ENCODE measurements at regions not wholly inside any gene's neighbourhood (a gene's known extent, or its start where the extent isn't known, plus 50 kb on each side); places are given as distances from the start of the nearest gene placed in this dataset.

DNA sequence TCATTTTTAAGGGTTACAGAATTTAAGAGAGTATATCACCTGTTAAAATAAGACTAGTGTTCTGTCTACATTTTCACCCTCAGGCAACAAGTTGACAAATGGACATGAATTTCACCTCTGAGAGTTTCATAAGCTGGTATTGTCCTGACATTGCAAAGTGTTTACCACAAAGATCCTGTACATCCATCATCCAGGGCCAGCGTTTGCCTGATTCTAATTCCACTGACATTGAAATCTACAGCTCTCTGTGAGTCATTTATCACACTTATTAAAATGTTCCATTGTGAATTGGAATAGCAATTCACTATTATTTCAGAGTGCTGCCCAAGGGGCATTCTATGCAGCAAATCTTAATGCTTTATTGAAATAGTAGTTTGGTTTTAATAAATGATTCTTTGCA lies 1499.4 kb upstream of the PCDH7 start:
- no peaks in the 10 kb centered on the region for H3K4me1 ChIP-seq (ENCODE audit: control insufficient read depth in 1 of 2, insufficient read depth in 2 of 2, low read depth in 1 of 2, low read length in 1 of 2)
- H3K4me3 ChIP-seq (ENCODE audit: low read depth in 2 of 2, low read length in 1 of 2), result no peak overlapping the region
- no peaks in the 10 kb centered on the region for H3K79me2 ChIP-seq (ENCODE audit: insufficient read depth)
- H2AFZ ChIP-seq (ENCODE audit: low read depth), result no peak overlapping the region
- WGBS (ENCODE audit: low lambda C conversion rate), result 0% methylated on average over 1 of the region's 1 CpG
- H3F3A ChIP-seq (replicated peaks; ENCODE audit: insufficient read depth), result no peaks in the 10 kb centered on the region
- DNase-seq, result no peak
- CTCF ChIA-PET, result no interaction called here
- no peaks in the 10 kb centered on the region for H3K9me3 ChIP-seq
- H3K36me3 ChIP-seq (replicated peaks in 1 of 2; ENCODE audit: control insufficient read depth in 1 of 2, insufficient read depth in 2 of 2, low read length in 1 of 2), result no peaks in the 10 kb centered on the region
- no peaks in the 10 kb centered on the region for H3K9me2 ChIP-seq
- H4K20me1 ChIP-seq (ENCODE audit: insufficient read depth), result no peaks in the 10 kb centered on the region
- no peak overlapping the region for H3K27ac ChIP-seq (ENCODE audit: low read depth in 2 of 2, low read length in 1 of 2)
- H3K9ac ChIP-seq, result no peak overlapping the region
- no peaks in the 10 kb centered on the region for H3K27me3 ChIP-seq (ENCODE audit: insufficient read depth)
- no peak overlapping the region for H3K4me2 ChIP-seq
- POLR2A ChIA-PET, result no interaction called here
- TF ChIP-seq SMC3 (IDR thresholded peaks at IDR 0.05; ENCODE audit: low read depth, low read length) (no peak), TAF1 (IDR thresholded peaks at IDR 0.05; ENCODE audit: borderline replicate concordance, low read depth, low read length) (no peak), CHD2 (IDR thresholded peaks at IDR 0.05; ENCODE audit: low read length, partially characterized antibody) (no peak), NRF1 (IDR thresholded peaks at IDR 0.05; ENCODE audit: low read depth, low read length) (no peak), TEAD4 (IDR thresholded peaks at IDR 0.05; ENCODE audit: borderline replicate concordance, insufficient read depth) (no peak), EZH2phosphoT487 (IDR thresholded peaks at IDR 0.05; ENCODE audit: borderline replicate concordance, low read depth) (no peak), YY1 (IDR thresholded peaks at IDR 0.05; ENCODE audit: low read depth) (no peak)
- TF ChIP-seq, protein P1, sequence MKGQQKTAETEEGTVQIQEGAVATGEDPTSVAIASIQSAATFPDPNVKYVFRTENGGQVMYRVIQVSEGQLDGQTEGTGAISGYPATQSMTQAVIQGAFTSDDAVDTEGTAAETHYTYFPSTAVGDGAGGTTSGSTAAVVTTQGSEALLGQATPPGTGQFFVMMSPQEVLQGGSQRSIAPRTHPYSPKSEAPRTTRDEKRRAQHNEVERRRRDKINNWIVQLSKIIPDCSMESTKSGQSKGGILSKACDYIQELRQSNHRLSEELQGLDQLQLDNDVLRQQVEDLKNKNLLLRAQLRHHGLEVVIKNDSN (IDR thresholded peaks at IDR 0.05; ENCODE audit: borderline replicate concordance, low read depth), result no peak
- TF ChIP-seq, protein P2, sequence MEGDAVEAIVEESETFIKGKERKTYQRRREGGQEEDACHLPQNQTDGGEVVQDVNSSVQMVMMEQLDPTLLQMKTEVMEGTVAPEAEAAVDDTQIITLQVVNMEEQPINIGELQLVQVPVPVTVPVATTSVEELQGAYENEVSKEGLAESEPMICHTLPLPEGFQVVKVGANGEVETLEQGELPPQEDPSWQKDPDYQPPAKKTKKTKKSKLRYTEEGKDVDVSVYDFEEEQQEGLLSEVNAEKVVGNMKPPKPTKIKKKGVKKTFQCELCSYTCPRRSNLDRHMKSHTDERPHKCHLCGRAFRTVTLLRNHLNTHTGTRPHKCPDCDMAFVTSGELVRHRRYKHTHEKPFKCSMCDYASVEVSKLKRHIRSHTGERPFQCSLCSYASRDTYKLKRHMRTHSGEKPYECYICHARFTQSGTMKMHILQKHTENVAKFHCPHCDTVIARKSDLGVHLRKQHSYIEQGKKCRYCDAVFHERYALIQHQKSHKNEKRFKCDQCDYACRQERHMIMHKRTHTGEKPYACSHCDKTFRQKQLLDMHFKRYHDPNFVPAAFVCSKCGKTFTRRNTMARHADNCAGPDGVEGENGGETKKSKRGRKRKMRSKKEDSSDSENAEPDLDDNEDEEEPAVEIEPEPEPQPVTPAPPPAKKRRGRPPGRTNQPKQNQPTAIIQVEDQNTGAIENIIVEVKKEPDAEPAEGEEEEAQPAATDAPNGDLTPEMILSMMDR (IDR thresholded peaks at IDR 0.05), result no peak
- TF ChIP-seq, protein P3, sequence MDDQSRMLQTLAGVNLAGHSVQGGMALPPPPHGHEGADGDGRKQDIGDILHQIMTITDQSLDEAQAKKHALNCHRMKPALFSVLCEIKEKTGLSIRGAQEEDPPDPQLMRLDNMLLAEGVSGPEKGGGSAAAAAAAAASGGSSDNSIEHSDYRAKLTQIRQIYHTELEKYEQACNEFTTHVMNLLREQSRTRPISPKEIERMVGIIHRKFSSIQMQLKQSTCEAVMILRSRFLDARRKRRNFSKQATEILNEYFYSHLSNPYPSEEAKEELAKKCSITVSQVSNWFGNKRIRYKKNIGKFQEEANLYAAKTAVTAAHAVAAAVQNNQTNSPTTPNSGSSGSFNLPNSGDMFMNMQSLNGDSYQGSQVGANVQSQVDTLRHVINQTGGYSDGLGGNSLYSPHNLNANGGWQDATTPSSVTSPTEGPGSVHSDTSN (IDR thresholded peaks at IDR 0.05), result no peak
- TF ChIP-seq, protein P4, sequence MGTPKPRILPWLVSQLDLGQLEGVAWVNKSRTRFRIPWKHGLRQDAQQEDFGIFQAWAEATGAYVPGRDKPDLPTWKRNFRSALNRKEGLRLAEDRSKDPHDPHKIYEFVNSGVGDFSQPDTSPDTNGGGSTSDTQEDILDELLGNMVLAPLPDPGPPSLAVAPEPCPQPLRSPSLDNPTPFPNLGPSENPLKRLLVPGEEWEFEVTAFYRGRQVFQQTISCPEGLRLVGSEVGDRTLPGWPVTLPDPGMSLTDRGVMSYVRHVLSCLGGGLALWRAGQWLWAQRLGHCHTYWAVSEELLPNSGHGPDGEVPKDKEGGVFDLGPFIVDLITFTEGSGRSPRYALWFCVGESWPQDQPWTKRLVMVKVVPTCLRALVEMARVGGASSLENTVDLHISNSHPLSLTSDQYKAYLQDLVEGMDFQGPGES (IDR thresholded peaks at IDR 0.05; ENCODE audit: low read depth, low read length), result no peak
- TF ChIP-seq, protein P5, sequence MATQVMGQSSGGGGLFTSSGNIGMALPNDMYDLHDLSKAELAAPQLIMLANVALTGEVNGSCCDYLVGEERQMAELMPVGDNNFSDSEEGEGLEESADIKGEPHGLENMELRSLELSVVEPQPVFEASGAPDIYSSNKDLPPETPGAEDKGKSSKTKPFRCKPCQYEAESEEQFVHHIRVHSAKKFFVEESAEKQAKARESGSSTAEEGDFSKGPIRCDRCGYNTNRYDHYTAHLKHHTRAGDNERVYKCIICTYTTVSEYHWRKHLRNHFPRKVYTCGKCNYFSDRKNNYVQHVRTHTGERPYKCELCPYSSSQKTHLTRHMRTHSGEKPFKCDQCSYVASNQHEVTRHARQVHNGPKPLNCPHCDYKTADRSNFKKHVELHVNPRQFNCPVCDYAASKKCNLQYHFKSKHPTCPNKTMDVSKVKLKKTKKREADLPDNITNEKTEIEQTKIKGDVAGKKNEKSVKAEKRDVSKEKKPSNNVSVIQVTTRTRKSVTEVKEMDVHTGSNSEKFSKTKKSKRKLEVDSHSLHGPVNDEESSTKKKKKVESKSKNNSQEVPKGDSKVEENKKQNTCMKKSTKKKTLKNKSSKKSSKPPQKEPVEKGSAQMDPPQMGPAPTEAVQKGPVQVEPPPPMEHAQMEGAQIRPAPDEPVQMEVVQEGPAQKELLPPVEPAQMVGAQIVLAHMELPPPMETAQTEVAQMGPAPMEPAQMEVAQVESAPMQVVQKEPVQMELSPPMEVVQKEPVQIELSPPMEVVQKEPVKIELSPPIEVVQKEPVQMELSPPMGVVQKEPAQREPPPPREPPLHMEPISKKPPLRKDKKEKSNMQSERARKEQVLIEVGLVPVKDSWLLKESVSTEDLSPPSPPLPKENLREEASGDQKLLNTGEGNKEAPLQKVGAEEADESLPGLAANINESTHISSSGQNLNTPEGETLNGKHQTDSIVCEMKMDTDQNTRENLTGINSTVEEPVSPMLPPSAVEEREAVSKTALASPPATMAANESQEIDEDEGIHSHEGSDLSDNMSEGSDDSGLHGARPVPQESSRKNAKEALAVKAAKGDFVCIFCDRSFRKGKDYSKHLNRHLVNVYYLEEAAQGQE (IDR thresholded peaks at IDR 0.05; ENCODE audit: low read depth, low read length), result no peak

All from SK-N-SH (cell line).